CD8-positive, alpha-beta memory T cell (primary cell): ENCODE measurements at regions not wholly inside any gene's neighbourhood (a gene's known extent, or its start where the extent isn't known, plus 50 kb on each side); places are given as distances from the start of the nearest gene placed in this dataset.

Source experiments
- CTCF ChIA-PET: fragments of 350-600 bp; sonication (Branson Sonifier 250); formaldehyde crosslinking; loops from one replicate; lab custom pipeline; 2021; ENCODE audit warnings: antibody characterized with exemption; lab: Charles Lee
- POLR2A ChIA-PET: fragments of 350-600 bp; sonication (Branson Sonifier 250); formaldehyde crosslinking; loops from one replicate; lab custom pipeline; 2021; ENCODE audit warnings: antibody characterized with exemption; lab: Charles Lee
- DNase-seq, 5 donors: peaks; one replicate each; pipeline versions ENCODE4 v3.0.0 to v3.0.0-alpha.2; 2020 to 2022; ENCODE audit warnings: mixed read lengths in 1 of 5
- H3K27ac ChIP-seq: one replicate; pipeline ENCODE4 v1.7.0; 2013; ENCODE audit warnings: low read depth, mild to moderate bottlenecking, low read length, moderate library complexity
- H3K27me3 ChIP-seq: 2 replicates; pipeline ENCODE4 v1.7.0; 2013; ENCODE audit warnings: low read length, mild to moderate bottlenecking; ENCODE audit not compliant: insufficient read depth, poor library complexity, severe bottlenecking
- H3K36me3 ChIP-seq: 2 replicates; pipeline ENCODE4 v1.7.0; 2013; ENCODE audit warnings: mild to moderate bottlenecking, low read length, moderate library complexity; ENCODE audit not compliant: insufficient read depth
- H3K4me1 ChIP-seq: 2 replicates; pipeline ENCODE4 v1.7.0; 2013; ENCODE audit warnings: mild to moderate bottlenecking, low read length, moderate library complexity; ENCODE audit not compliant: insufficient read depth
- H3K4me3 ChIP-seq: 2 replicates; pipeline ENCODE4 v1.7.0; 2013; ENCODE audit warnings: mild to moderate bottlenecking, low read length
- H3K9me3 ChIP-seq: 2 replicates; pipeline ENCODE4 v1.7.0; 2013; ENCODE audit warnings: mild to moderate bottlenecking, low read length
- H3K27ac Mint-ChIP-seq, 8 donors: one replicate each; pipeline ENCODE4 v1.8.0; 2020 to 2021; ENCODE audit warnings: mixed read lengths in 8 of 8, mild to moderate bottlenecking in 6 of 8, inconsistent platforms in 3 of 8, moderate library complexity in 3 of 8
- H3K27me3 Mint-ChIP-seq, 2 donors: one replicate each; pipeline ENCODE4 v1.8.0; 2020 to 2021; ENCODE audit warnings: mixed read lengths in 2 of 2, mild to moderate bottlenecking in 1 of 2, moderate library complexity in 1 of 2
- H3K36me3 Mint-ChIP-seq, 3 donors: one replicate each; pipeline ENCODE4 v1.8.0; 2020 to 2021; ENCODE audit warnings: mixed read lengths in 3 of 3, inconsistent platforms in 1 of 3, mild to moderate bottlenecking in 1 of 3
- H3K4me1 Mint-ChIP-seq, 3 donors: one replicate each; pipeline ENCODE4 v1.8.0; 2020 to 2021; ENCODE audit warnings: mixed read lengths in 3 of 3, inconsistent platforms in 1 of 3, mild to moderate bottlenecking in 1 of 3
- H3K4me3 Mint-ChIP-seq, 7 donors: one replicate each; pipeline ENCODE4 v1.8.0; 2020 to 2021; ENCODE audit warnings: mixed read lengths in 7 of 7, mild to moderate bottlenecking in 6 of 7, moderate library complexity in 4 of 7, inconsistent platforms in 2 of 7
- H3K9me3 Mint-ChIP-seq, 5 donors: one replicate each; pipeline ENCODE4 v1.8.0; 2020 to 2022; ENCODE audit warnings: mixed read lengths in 5 of 5, mild to moderate bottlenecking in 3 of 5, moderate library complexity in 2 of 5, inconsistent platforms in 1 of 5

- no peak overlapping the region for H3K4me3 ChIP-seq
- H3K27me3 ChIP-seq: no peaks in the 10 kb centered on the region
- H3K9me3 Mint-ChIP-seq: peaks cover 0 to 3% (median 0%) of the 10 kb centered on the region in 5 donors
- DNase-seq: no peak
- H3K4me3 Mint-ChIP-seq: no peak overlapping the region
- H3K27ac Mint-ChIP-seq: no peak overlapping the region
- ChIA-PET CTCF (no interaction called here), POLR2A (no interaction called here)
- peaks cover 0 to 4% (median 0%) of the 10 kb centered on the region in 3 donors for H3K4me1 Mint-ChIP-seq
- no peaks in the 10 kb centered on the region for H3K4me1 ChIP-seq
- H3K27ac ChIP-seq: no peak overlapping the region
- no peaks in the 10 kb centered on the region for H3K36me3 Mint-ChIP-seq
- H3K36me3 ChIP-seq: no peaks in the 10 kb centered on the region
- H3K9me3 ChIP-seq: no peaks in the 10 kb centered on the region
- H3K27me3 Mint-ChIP-seq: peaks cover 1 to 5% of the 10 kb centered on the region in 2 donors
Observed at GRCh38 chr11:115710426-115710825, 206.2 kb upstream of the CADM1 start.

DNA sequence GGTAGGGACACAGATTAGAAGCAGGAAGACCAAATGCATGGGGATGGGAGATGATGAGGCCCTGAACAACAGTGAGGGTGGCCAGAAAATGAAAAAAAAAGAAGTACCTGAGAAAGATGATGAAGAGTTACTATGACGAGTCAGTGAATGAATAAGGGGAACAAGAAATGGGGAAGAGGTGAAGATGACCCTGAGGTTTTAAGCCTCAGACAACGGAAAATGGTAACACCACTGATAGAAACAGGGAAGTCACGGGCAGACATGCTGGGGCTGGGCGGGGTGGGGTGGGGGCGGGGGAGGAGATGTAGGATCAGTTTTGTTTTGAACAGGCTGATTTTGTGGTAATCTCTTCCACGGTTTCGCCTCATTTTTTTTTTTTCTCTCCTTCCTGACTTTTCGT is 205.1 kb upstream of the CADM1 start:
- Histone ChIP-seq H3K4me1 (no peaks in the 10 kb centered on the region), H3K36me3 (no peaks in the 10 kb centered on the region), H3K27ac (no peak overlapping the region), H3K4me3 (no peak overlapping the region), H3K27me3 (no peaks in the 10 kb centered on the region), H3K9me3 (no peaks in the 10 kb centered on the region)
- Mint-ChIP-seq H3K4me1 (peaks cover 0 to 4% (median 0%) of the 10 kb centered on the region in 3 donors), H3K4me3 (no peak overlapping the region), H3K27me3 (peaks cover 1 to 5% of the 10 kb centered on the region in 2 donors), H3K9me3 (peaks cover 0 to 6% (median 3%) of the 10 kb centered on the region in 5 donors), H3K27ac (no peak overlapping the region), H3K36me3 (no peaks in the 10 kb centered on the region)
- ChIA-PET CTCF (no interaction called here), POLR2A (no interaction called here)
- DNase-seq: no peak

DNA sequence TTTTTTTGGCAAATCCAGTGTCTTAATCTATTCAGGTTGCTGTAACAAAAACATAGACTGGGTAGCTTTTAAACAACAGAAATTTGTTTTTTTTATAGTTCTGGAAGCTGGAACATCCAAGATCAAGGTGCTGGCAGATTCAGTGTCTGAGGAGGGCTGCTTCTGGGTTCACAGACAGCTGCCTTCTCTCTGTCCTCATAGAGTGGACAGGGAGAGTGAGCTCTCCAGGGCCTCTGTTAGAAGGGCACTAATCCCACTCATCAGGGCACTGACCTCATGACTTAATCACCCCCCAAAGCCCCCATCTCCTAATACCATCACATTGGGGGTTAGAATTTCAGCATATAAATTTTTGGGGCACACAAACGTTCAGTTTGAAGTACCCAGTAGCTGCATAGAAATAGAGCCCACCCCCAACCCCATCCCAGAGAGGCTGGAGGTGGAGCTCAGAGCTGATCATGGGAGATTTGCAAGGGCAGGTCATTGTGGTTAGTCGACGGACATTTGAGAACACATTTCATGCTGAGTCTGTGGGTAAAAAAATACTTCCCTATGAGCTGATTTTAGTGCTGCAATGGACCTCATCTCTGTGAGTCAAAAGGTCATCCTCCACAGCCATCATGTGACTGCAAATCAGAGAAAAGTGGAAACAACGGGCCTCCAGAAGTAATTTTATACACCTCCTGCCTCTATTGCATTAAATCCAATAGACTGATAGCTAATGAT is 203.1 kb upstream of the CADM1 start:
- POLR2A ChIA-PET: no interaction called here
- Histone ChIP-seq H3K27me3 (no peaks in the 10 kb centered on the region), H3K36me3 (no peaks in the 10 kb centered on the region), H3K27ac (no peak overlapping the region), H3K4me3 (no peak overlapping the region), H3K4me1 (no peaks in the 10 kb centered on the region), H3K9me3 (no peaks in the 10 kb centered on the region)
- H3K27ac Mint-ChIP-seq: no peak overlapping the region
- H3K27me3 Mint-ChIP-seq: peaks cover 1 to 5% of the 10 kb centered on the region in 2 donors
- H3K9me3 Mint-ChIP-seq: peaks cover 0 to 7% (median 3%) of the 10 kb centered on the region in 5 donors
- H3K4me3 Mint-ChIP-seq: no peak overlapping the region
- no peaks in the 10 kb centered on the region for H3K36me3 Mint-ChIP-seq
- CTCF ChIA-PET: no interaction called here
- peaks cover 0 to 4% (median 0%) of the 10 kb centered on the region in 3 donors for H3K4me1 Mint-ChIP-seq
- no peak for DNase-seq

DNA sequence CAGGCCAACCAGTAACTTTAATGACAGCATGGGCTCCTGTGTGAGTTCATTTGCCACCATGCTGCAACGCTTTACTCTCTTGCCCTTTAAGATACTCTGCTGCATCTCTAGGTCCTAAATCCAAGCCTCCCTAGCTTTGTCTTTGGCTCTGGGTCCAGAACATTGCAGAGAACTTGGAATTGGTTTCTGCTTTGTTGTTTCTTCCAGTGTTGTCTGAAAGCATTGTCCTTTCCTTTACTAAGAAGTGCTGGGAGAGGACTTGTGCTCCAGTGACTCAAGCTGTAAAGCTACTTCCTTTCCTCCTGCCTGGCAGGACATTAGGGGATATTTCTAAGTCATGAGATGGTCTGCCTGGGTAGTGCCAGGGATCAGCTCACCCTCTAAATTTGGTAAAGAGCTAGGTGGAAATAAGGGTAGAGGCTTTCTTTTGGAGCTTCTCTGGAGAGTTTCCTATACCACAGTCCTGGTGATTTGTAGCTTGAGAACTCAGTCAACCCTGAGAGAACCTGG is 202.5 kb upstream of the CADM1 start:
- ChIA-PET POLR2A (no interaction called here), CTCF (no interaction called here)
- Histone ChIP-seq H3K27ac (no peak overlapping the region), H3K27me3 (no peaks in the 10 kb centered on the region), H3K4me1 (no peaks in the 10 kb centered on the region), H3K4me3 (no peak overlapping the region), H3K36me3 (no peaks in the 10 kb centered on the region), H3K9me3 (no peaks in the 10 kb centered on the region)
- peaks cover 0 to 7% (median 3%) of the 10 kb centered on the region in 5 donors for H3K9me3 Mint-ChIP-seq
- peaks cover 1 to 5% of the 10 kb centered on the region in 2 donors for H3K27me3 Mint-ChIP-seq
- H3K4me3 Mint-ChIP-seq: no peak overlapping the region
- H3K27ac Mint-ChIP-seq: no peak overlapping the region
- no peak for DNase-seq
- peaks cover 0 to 4% (median 0%) of the 10 kb centered on the region in 3 donors for H3K4me1 Mint-ChIP-seq
- no peaks in the 10 kb centered on the region for H3K36me3 Mint-ChIP-seq

DNA sequence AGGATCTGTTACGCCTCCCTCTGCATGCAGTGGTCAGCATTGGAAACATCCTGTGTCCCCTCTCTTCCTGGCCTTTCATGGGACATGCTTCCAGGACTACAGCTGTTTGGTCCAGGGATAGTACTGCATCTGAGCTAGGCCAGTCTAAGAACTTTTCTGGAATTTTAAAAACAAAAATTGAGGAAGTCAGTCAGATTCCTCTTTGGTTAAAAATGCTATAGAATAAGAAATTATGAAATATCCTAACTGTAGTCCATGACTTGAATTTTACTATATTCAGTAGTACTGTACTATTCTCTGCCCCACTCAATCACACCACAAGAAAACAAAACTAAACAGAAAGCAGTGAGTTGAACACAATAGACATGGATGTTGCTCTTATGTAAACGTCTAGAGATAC is 201.0 kb upstream of the CADM1 start:
- Mint-ChIP-seq H3K27ac (no peak overlapping the region), H3K27me3 (peaks cover 2 to 9% of the 10 kb centered on the region in 2 donors), H3K9me3 (peaks cover 0 to 7% (median 3%) of the 10 kb centered on the region in 5 donors), H3K36me3 (no peaks in the 10 kb centered on the region), H3K4me1 (peaks cover 0 to 4% (median 0%) of the 10 kb centered on the region in 3 donors), H3K4me3 (no peak overlapping the region)
- Histone ChIP-seq H3K4me3 (no peak overlapping the region), H3K27ac (no peak overlapping the region), H3K27me3 (no peaks in the 10 kb centered on the region), H3K36me3 (no peaks in the 10 kb centered on the region), H3K4me1 (no peaks in the 10 kb centered on the region), H3K9me3 (no peaks in the 10 kb centered on the region)
- ChIA-PET CTCF (no interaction called here), POLR2A (no interaction called here)
- DNase-seq: no peak

GRCh38 chr11:115700981-115701875 is 197.0 kb upstream of the CADM1 start:
- POLR2A ChIA-PET: no interaction called here

DNA sequence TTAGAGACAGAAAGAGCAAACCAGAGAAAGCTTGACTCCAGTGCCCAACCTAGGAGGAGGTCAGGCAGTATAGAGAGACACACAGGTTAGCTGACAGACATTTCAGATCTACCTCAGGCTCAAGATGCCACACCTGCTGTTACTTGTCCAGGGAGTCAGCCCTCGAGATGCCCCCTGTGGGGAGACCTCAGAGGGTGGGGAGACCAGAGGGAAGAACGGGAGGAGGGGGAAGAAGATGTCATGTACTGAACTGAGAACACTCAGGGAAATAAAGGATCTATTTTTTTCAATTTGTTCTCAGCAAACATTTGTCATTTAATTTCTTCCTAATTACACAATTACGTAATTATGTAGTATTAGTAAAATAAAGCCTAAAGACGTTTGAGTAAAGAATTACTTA is 196.3 kb upstream of the CADM1 start:
- Mint-ChIP-seq H3K36me3 (no peaks in the 10 kb centered on the region), H3K9me3 (peaks cover 0 to 12% (median 2%) of the 10 kb centered on the region in 5 donors), H3K27me3 (peaks cover 4 to 10% of the 10 kb centered on the region in 2 donors), H3K4me1 (no peaks in the 10 kb centered on the region), H3K4me3 (no peak overlapping the region), H3K27ac (peak overlapping the region in 1 of 8 donors; percentile 82)
- Histone ChIP-seq H3K27me3 (no peaks in the 10 kb centered on the region), H3K36me3 (no peaks in the 10 kb centered on the region), H3K9me3 (no peaks in the 10 kb centered on the region), H3K27ac (no peak overlapping the region), H3K4me3 (no peak overlapping the region), H3K4me1 (no peaks in the 10 kb centered on the region)
- no peak for DNase-seq
- CTCF ChIA-PET: no interaction called here
- POLR2A ChIA-PET: no interaction called here

More at GRCh38 chr11:115700981-115701875, 197.0 kb upstream of the CADM1 start:
- DNase-seq: no peak
- Histone ChIP-seq H3K9me3 (no peaks in the 10 kb centered on the region), H3K36me3 (no peaks in the 10 kb centered on the region), H3K27ac (no peak overlapping the region), H3K27me3 (no peaks in the 10 kb centered on the region), H3K4me1 (no peaks in the 10 kb centered on the region), H3K4me3 (no peak overlapping the region)
- H3K4me1 Mint-ChIP-seq: no peaks in the 10 kb centered on the region
- H3K36me3 Mint-ChIP-seq: no peaks in the 10 kb centered on the region
- CTCF ChIA-PET: no interaction called here
- no peak overlapping the region for H3K4me3 Mint-ChIP-seq
- H3K9me3 Mint-ChIP-seq: peaks cover 0 to 12% (median 2%) of the 10 kb centered on the region in 5 donors
- H3K27ac Mint-ChIP-seq: no peak overlapping the region
- peaks cover 4 to 10% of the 10 kb centered on the region in 2 donors for H3K27me3 Mint-ChIP-seq

DNA sequence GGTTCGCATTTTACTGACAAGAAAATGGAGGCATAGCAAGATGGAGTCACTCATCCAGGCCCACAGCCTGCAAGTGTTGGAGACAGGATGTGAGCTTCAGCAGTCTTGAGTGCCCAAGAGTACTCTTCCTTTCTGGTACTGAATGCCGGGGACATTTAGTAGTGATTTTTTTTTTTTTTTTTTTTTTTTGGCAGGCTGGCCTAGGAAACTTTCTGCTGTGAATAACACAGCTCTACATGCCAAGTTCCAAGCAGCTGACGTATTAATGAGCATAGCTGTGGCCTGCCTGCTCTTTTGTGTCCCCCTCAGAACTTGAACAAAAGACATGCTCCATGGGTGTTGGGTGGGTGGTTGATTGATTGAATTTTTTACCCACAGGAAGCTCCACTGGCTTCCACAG is 195.5 kb upstream of the CADM1 start:
- H3K27me3 Mint-ChIP-seq: peaks cover 4 to 10% of the 10 kb centered on the region in 2 donors

More for the DNA sequence above, 195.5 kb upstream of the CADM1 start:
- Mint-ChIP-seq H3K4me3 (no peak overlapping the region), H3K27ac (no peak overlapping the region), H3K9me3 (peaks cover 0 to 12% (median 2%) of the 10 kb centered on the region in 5 donors), H3K36me3 (no peaks in the 10 kb centered on the region), H3K4me1 (no peaks in the 10 kb centered on the region)
- no peaks in the 10 kb centered on the region for H3K9me3 ChIP-seq
- ChIA-PET CTCF (no interaction called here), POLR2A (no interaction called here)
- no peaks in the 10 kb centered on the region for H3K36me3 ChIP-seq
- no peak overlapping the region for H3K4me3 ChIP-seq
- H3K4me1 ChIP-seq: no peaks in the 10 kb centered on the region
- no peak overlapping the region for H3K27ac ChIP-seq
- H3K27me3 ChIP-seq: no peaks in the 10 kb centered on the region
- DNase-seq: no peak
